NCI-H1436 treated with DMSO at 0.1 percent for 48 hours (cell line): ENCODE measurements at regions not wholly inside any gene's neighbourhood (a gene's known extent, or its start where the extent isn't known, plus 50 kb on each side); places are given as distances from the start of the nearest gene placed in this dataset.
"Not testable (repeated sequence)": the region's sequence is repeated elsewhere in the genome, so short reads cannot be mapped to it uniquely, and the experiment has no call there.

ENCODE experiments used
- DNase-seq: peaks from one replicate; lab custom pipeline; 2025; lab: John Stamatoyannopoulos, UW

GRCh38 chr5:68658810-68659372 lies 434.9 kb upstream of the SLC30A5 start:
- DNase-seq: no peak

GRCh38 chr5:68659881-68660280 lies 433.9 kb upstream of the SLC30A5 start:
- no peak for DNase-seq

- no peak for DNase-seq
Observed at GRCh38 chr5:68661237-68661636, 432.6 kb upstream of the SLC30A5 start.

- no peak for DNase-seq
Observed at GRCh38 chr5:68662804-68663307, 431.0 kb upstream of the SLC30A5 start.

GRCh38 chr5:68669864-68670575 lies 423.8 kb upstream of the SLC30A5 start:
- no peak for DNase-seq

GRCh38 chr5:68673106-68673822 lies 420.6 kb upstream of the SLC30A5 start:
- DNase-seq: no peak

- DNase-seq: no peak
Observed at GRCh38 chr5:68673823-68674180, 420.0 kb upstream of the SLC30A5 start.

GRCh38 chr5:68679041-68679440 lies 414.8 kb upstream of the SLC30A5 start:
- DNase-seq: no peak

- no peak for DNase-seq
Observed at GRCh38 chr5:68680366-68680765, 413.4 kb upstream of the SLC30A5 start.

GRCh38 chr5:68681929-68682328 lies 411.9 kb upstream of the SLC30A5 start:
- no peak for DNase-seq

GRCh38 chr5:68682400-68683160 lies 411.2 kb upstream of the SLC30A5 start:
- DNase-seq: no peak

- DNase-seq: no peak
Observed at GRCh38 chr5:68683632-68684036, 410.2 kb upstream of the SLC30A5 start.

- no peak for DNase-seq
Observed at GRCh38 chr5:68685863-68686262, 408.0 kb upstream of the SLC30A5 start.

GRCh38 chr5:68688547-68688946 lies 405.3 kb upstream of the SLC30A5 start:
- DNase-seq: no peak

- DNase-seq: no peak
Observed at GRCh38 chr5:68689010-68689409, 404.8 kb upstream of the SLC30A5 start.

GRCh38 chr5:68691874-68692273 lies 401.9 kb upstream of the SLC30A5 start:
- not testable (repeated sequence) for DNase-seq

- no peak for DNase-seq
Observed at GRCh38 chr5:68698025-68698940, 395.5 kb upstream of the SLC30A5 start.

- DNase-seq: no peak
Observed at GRCh38 chr5:68699966-68700365, 393.8 kb upstream of the SLC30A5 start.

- no peak for DNase-seq
Observed at GRCh38 chr5:68707575-68707974, 386.2 kb upstream of the SLC30A5 start.

- DNase-seq: no peak
Observed at GRCh38 chr5:68708156-68708841, 385.5 kb upstream of the SLC30A5 start.

- no peak for DNase-seq
Observed at GRCh38 chr5:68708842-68709170, 385.0 kb upstream of the SLC30A5 start.
